SU-DHL-6 (cell line): ENCODE measurements at regions not wholly inside any gene's neighbourhood (a gene's known extent, or its start where the extent isn't known, plus 50 kb on each side); places are given as distances from the start of the nearest gene placed in this dataset.
"Not testable (repeated sequence)": the region's sequence is repeated elsewhere in the genome, so short reads cannot be mapped to it uniquely, and the experiment has no call there.

Experiments
- EZH2phosphoT487 ChIP-seq: fragments of 200-600 bp; sonication (generic), shearing (Covaris generic); conservative IDR thresholded peaks from 2 replicates; pipeline ENCODE4 v1.6.1; 2018; ENCODE audit warnings: mild to moderate bottlenecking, antibody characterized with exemption, low read length, moderate library complexity, mixed read lengths
- TF ChIP-seq, protein P1 (sequence below): fragments of 200-600 bp; sonication (generic); IDR thresholded peaks from one replicate; pipeline ENCODE4 v1.5.1; 2017; ENCODE audit warnings: antibody characterized with exemption, mild to moderate bottlenecking, low read length, moderate library complexity; ENCODE audit not compliant: insufficient read depth, poor library complexity, severe bottlenecking

DNA sequence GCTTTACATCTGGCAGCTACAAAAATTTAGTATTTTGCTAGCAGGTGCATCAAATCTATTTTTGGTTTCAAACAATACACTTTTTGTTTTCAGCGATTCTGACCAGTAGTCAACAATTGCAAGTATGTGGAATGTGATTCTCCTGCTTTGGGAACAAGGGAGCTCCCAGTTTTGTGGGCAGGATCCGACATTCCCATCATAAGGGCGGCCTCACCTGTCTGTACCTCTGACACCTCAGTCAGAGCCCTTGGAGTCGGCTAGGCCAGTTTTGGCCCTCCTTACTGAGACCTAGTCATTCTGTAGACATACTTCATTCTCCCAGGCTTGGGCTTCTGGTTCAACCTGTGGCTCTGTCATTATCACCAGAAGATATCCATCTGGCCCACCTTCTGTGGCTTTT, 269.0 kb upstream of the PLGLB2 start:
- TF ChIP-seq, protein P1, sequence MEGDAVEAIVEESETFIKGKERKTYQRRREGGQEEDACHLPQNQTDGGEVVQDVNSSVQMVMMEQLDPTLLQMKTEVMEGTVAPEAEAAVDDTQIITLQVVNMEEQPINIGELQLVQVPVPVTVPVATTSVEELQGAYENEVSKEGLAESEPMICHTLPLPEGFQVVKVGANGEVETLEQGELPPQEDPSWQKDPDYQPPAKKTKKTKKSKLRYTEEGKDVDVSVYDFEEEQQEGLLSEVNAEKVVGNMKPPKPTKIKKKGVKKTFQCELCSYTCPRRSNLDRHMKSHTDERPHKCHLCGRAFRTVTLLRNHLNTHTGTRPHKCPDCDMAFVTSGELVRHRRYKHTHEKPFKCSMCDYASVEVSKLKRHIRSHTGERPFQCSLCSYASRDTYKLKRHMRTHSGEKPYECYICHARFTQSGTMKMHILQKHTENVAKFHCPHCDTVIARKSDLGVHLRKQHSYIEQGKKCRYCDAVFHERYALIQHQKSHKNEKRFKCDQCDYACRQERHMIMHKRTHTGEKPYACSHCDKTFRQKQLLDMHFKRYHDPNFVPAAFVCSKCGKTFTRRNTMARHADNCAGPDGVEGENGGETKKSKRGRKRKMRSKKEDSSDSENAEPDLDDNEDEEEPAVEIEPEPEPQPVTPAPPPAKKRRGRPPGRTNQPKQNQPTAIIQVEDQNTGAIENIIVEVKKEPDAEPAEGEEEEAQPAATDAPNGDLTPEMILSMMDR, result not testable (repeated sequence)
- TF ChIP-seq EZH2phosphoT487, result not testable (repeated sequence)
